Progenitor cell of endocrine pancreas (in vitro differentiated cells): ENCODE measurements at regions not wholly inside any gene's neighbourhood (a gene's known extent, or its start where the extent isn't known, plus 50 kb on each side); places are given as distances from the start of the nearest gene placed in this dataset.
"Not testable (repeated sequence)": the region's sequence is repeated elsewhere in the genome, so short reads cannot be mapped to it uniquely, and the experiment has no call there.

ENCODE experiments used
- DNase-seq: peaks from one replicate; pipeline ENCODE4 v3.0.0; 2021; ENCODE audit warnings: low spot score; ENCODE audit not compliant: unreplicated experiment
- H3K27ac Mint-ChIP-seq: 2 replicates; pipeline ENCODE4 v1.8.0; 2021; ENCODE audit warnings: mild to moderate bottlenecking, moderate library complexity, mixed read lengths
- H3K27me3 Mint-ChIP-seq: 2 replicates; pipeline ENCODE4 v1.8.0; 2021; ENCODE audit warnings: mixed read lengths
- H3K36me3 Mint-ChIP-seq: 2 replicates; pipeline ENCODE4 v1.8.0; 2022; ENCODE audit warnings: mixed read lengths; ENCODE audit not compliant: insufficient read depth
- H3K4me1 Mint-ChIP-seq: 2 replicates; pipeline ENCODE4 v1.8.0; 2021; ENCODE audit warnings: low read depth, mixed read lengths
- H3K4me3 Mint-ChIP-seq: 2 replicates; pipeline ENCODE4 v1.8.0; 2021; ENCODE audit warnings: low read depth, mild to moderate bottlenecking, moderate library complexity, mixed read lengths
- H3K9me3 Mint-ChIP-seq: 2 replicates; pipeline ENCODE4 v1.8.0; 2021; ENCODE audit warnings: low read depth, mixed read lengths
- TF ChIP-seq, protein P1 (sequence below): fragments of 200-600 bp; sonication (generic); IDR thresholded peaks from one replicate; pipeline ENCODE4 v1.5.0; 2021; ENCODE audit warnings: antibody characterized with exemption, mild to moderate bottlenecking; ENCODE audit not compliant: unreplicated experiment

DNA sequence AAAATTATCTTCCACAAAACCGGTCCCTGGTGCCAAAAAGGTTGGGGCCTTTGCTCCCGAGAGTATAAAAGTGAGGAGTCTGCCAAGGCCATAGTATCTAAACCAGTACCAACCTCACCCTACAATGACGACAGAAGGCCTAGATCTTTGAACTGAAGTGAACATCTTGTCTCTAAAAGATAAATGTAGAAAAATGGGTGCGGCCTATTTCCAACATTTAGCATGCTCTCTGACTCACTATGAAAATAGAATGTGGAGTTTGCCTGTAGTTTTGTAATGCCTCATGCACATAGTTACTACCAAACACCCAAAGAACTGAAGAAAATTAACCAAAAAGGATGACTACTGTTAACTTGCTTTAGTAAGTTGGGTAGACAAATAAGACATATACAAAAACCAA lies 218.4 kb downstream of the SLITRK2 start:
- Mint-ChIP-seq H3K27ac (no peak overlapping the region), H3K9me3 (peaks cover 55% of the 10 kb centered on the region), H3K27me3 (no peaks in the 10 kb centered on the region)

DNA sequence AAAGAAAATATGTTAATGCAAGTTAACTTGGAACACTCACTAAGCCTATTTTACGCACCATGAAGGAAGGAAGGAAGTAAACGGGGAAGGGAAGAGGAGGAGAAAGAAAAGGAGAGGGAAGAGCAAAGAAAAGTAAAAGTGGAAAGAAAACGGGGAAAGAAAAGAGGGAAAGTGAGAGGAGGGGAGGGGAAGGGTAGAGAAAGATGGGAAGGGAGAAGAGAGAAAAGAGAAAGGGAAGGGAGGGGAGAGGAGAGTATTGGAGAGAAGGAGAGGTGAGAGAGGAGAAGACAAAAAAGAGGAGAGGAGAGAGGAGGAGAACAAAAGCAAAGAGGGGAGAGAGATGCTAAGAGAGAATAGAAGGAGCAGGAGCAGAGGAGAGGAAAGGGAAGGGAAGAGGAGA lies 224.1 kb downstream of the SLITRK2 start:
- H3K27me3 Mint-ChIP-seq, result no peaks in the 10 kb centered on the region
- peaks cover 4% of the 10 kb centered on the region for H3K36me3 Mint-ChIP-seq
- H3K27ac Mint-ChIP-seq, result no peak overlapping the region
- TF ChIP-seq, protein P1, sequence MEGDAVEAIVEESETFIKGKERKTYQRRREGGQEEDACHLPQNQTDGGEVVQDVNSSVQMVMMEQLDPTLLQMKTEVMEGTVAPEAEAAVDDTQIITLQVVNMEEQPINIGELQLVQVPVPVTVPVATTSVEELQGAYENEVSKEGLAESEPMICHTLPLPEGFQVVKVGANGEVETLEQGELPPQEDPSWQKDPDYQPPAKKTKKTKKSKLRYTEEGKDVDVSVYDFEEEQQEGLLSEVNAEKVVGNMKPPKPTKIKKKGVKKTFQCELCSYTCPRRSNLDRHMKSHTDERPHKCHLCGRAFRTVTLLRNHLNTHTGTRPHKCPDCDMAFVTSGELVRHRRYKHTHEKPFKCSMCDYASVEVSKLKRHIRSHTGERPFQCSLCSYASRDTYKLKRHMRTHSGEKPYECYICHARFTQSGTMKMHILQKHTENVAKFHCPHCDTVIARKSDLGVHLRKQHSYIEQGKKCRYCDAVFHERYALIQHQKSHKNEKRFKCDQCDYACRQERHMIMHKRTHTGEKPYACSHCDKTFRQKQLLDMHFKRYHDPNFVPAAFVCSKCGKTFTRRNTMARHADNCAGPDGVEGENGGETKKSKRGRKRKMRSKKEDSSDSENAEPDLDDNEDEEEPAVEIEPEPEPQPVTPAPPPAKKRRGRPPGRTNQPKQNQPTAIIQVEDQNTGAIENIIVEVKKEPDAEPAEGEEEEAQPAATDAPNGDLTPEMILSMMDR, result no peak
- H3K9me3 Mint-ChIP-seq, result peaks cover 40% of the 10 kb centered on the region
- DNase-seq, result no peak
- no peak overlapping the region for H3K4me3 Mint-ChIP-seq
- H3K4me1 Mint-ChIP-seq, result no peaks in the 10 kb centered on the region

More for the DNA sequence above, 218.4 kb downstream of the SLITRK2 start:
- no peak for DNase-seq
- Mint-ChIP-seq H3K4me3 (no peak overlapping the region), H3K36me3 (peaks cover 4% of the 10 kb centered on the region), H3K4me1 (no peaks in the 10 kb centered on the region)
- TF ChIP-seq, protein P1, result no peak

DNA sequence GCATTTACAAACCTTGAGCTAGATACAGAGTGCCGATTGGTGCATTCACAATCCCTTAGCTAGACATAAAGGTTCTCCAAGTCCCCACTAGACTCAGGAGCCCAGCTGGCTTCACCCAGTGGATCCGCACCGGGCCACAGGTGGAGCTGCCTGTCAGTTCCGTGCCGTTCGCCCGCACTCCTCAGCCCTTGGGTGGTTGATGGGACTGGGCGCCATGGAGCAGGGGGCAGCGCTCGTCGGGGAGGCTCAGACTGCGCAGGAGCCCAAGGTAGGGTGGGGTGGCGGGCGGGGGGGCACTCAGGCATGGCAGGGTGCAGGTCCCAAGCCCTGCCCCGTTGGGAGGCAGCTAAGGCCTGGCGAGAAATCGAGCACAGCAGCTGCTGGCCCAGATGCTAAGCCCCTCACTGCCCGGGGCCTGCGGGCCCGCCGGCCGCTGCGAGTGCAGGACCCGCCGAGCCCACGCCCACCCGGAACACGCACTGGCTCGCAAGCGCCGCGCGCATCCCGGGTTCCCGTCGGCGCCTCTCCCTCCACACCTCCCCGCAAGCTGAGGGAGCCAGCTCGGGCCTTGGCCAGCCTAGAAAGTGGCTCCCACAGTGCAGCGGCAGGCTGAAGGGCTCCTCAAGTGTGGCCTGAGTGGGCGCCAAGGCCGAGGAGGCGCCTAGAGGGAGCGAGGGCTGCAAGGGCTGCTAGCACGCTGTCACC lies 228.5 kb downstream of the SLITRK2 start:
- H3K27me3 Mint-ChIP-seq, DNase-seq, H3K4me1 Mint-ChIP-seq, H3K4me3 Mint-ChIP-seq, H3K27ac Mint-ChIP-seq, H3K36me3 Mint-ChIP-seq: not testable (repeated sequence)
- H3K9me3 Mint-ChIP-seq, result peaks cover 25% of the 10 kb centered on the region

DNA sequence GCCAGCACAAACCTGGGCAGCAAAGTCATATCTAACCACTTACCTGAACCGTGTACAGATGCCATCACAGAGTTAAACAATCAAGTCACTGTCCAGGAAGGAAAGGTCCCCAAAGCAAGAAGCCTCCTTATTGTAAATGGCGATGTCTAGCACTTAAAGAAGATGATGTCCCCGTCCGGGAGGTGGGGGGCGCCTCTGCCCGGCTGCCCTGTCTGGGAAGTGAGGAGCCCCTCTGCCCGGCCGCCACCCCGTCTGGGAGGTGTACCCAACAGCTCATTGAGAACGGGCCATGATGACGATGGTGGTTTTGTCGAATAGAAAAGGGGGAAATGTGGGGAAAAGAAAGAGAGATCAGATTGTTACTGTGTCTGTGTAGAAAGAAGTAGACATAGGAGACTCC lies 231.9 kb downstream of the SLITRK2 start:
- not testable (repeated sequence) for H3K4me3 Mint-ChIP-seq, H3K27me3 Mint-ChIP-seq, DNase-seq, H3K36me3 Mint-ChIP-seq, H3K4me1 Mint-ChIP-seq, H3K27ac Mint-ChIP-seq
- peaks cover 28% of the 10 kb centered on the region for H3K9me3 Mint-ChIP-seq

DNA sequence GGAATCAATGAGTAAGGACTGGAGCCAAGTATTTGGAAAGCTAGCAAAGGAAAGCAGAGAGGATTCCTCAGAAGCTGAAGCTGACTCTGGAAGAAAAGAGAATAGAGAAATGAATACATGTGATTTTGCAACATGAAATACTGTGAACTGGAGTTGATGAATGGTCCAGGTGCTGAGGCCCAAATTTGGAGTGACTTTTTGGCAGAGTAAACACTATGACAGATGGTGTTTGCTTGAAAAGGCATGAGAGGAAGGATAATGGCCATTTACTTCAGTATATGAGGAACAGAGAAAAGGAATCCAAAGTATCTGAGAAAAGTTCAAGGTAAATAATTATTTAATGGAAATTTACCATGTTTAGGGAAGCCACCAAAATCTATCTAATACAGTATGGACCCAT lies 236.7 kb downstream of the SLITRK2 start:
- H3K4me1 Mint-ChIP-seq, result peaks cover 11% of the 10 kb centered on the region
- DNase-seq, result no peak
- H3K9me3 Mint-ChIP-seq, result peaks cover 27% of the 10 kb centered on the region
- TF ChIP-seq, protein P1, result no peak
- no peak overlapping the region for H3K27ac Mint-ChIP-seq
- H3K36me3 Mint-ChIP-seq, result peaks cover 1% of the 10 kb centered on the region
- no peaks in the 10 kb centered on the region for H3K27me3 Mint-ChIP-seq
- no peak overlapping the region for H3K4me3 Mint-ChIP-seq

DNA sequence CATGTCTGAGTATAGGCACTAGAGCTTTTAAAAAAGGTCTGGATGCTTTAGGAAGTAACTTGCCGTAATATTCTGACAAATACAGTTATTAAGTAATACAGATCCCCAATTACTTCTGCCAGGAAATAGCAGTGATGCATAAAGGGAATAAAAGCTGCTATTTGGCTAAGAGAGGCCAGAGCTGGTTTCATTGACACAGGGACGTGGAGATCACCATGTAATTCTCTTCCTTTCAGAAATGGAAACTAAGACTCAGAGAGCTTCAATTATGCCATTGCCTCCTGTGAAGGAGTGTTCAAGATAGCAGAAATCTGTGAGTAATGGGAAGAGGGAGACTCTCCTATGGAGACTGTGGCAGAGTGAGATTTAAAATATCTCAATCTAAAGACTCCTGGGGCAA lies 238.1 kb downstream of the SLITRK2 start:
- no peaks in the 10 kb centered on the region for H3K36me3 Mint-ChIP-seq
- H3K9me3 Mint-ChIP-seq, result peaks cover 30% of the 10 kb centered on the region
- H3K27me3 Mint-ChIP-seq, result no peaks in the 10 kb centered on the region
- no peak overlapping the region for H3K27ac Mint-ChIP-seq
- H3K4me1 Mint-ChIP-seq, result peaks cover 11% of the 10 kb centered on the region
- DNase-seq, result no peak
- TF ChIP-seq, protein P1, result no peak
- no peak overlapping the region for H3K4me3 Mint-ChIP-seq
